GM18907 (cell line): ENCODE measurements at regions not wholly inside any gene's neighbourhood (a gene's known extent, or its start where the extent isn't known, plus 50 kb on each side); places are given as distances from the start of the nearest gene placed in this dataset.

ENCODE experiments used
- ATAC-seq: cut with Tn5 transposase; IDR thresholded peaks from one replicate; pipeline ENCODE4 v1.9.1; 2021; ENCODE audit warnings: mild to moderate bottlenecking, moderate library complexity; ENCODE audit not compliant: unreplicated experiment

DNA sequence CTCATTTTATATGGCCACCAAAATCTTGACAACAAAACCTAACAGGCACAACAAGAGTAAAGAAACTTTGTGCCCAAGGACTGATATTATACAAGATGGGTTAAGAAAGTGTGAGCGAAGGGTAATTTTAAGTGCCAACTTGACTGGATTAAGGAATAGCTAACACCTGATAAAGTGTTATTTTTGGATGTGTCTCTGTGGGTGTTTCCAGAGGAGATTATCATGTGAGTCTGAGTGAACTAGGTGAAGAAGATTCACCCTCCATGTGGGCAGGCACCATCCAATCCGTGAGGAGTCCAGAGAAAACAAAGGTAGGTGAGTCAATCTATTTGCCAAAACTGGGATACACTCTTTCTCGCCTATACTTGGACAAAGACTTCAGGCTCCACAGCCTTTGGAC, 461.6 kb downstream of the ETS1 start:
- no peak for ATAC-seq

DNA sequence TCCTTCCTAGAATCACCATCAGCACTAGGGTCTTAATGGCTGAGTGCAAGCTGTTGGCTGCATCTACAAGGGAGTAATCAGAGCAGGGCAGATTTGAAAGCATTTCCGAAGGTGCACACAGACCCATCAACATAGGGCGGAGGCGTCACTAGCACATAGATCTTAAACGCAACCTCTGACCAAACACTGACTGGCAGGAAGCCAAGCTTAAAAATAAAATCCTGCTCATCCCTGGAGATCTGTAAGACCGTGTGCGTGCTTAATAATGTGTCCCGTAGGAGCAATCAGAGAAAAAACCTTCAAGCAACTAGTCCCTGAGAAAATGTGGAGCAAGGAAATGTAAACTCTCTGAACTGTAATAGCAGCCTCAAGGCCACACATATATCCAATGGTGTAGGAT, 470.5 kb downstream of the ETS1 start:
- ATAC-seq = no peak

DNA sequence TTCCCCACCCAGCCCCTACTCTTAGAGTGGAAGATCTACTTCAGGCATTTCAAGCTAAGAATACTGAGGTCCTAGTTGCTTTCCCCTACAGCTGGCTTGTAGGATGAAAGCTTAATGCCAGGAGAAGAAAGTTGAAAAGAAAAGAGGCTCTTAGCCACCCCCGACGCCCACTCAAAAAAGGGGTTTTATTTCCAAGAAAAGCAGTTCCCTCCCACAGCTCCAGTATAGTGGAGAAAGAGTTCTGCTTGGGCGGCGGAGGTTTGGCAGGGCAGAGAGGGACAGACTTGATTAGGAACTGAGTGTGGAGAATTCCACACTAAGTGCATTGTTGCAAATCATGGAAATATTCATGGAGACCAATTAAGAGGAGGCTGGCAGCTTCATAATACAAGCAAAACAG, 470.9 kb downstream of the ETS1 start:
- ATAC-seq = no peak

DNA sequence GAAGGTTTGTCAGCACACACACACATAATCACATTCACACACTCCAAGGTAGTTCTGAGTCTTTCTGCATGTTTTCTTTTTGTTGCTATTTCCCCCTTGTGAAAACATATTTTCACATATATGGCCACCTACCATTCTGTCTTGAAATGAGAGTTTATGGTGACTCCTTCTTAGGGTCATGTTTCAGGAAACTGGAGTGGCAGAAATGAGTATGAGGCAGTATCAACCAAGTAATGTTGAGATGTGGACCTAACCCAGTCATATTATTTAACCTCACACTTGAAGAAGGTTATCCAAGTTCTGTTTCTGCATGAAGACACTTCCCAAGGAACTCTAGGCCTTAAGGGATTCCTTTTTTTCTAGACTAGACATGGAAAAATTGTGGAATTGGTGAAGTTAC, 481.4 kb downstream of the ETS1 start:
- ATAC-seq = no peak

DNA sequence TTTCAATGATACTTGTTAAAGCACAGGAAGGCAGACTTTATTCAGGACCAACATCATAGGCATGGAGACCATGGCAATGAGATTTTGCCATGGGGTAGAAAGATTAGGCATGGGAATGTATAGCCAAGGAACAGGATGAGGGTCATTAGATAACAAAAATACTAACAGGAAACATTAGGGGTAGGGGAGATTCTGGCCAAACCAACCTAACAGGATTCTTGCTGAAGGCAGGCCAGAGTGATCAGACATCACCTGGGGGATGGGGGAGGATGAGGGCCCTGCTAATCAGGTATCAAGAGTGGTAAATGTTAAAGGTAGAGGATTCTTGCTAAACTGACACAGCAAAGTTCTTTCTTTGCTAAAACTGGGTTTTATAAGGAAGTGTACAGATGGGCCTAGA, 481.8 kb downstream of the ETS1 start:
- ATAC-seq = no peak

DNA sequence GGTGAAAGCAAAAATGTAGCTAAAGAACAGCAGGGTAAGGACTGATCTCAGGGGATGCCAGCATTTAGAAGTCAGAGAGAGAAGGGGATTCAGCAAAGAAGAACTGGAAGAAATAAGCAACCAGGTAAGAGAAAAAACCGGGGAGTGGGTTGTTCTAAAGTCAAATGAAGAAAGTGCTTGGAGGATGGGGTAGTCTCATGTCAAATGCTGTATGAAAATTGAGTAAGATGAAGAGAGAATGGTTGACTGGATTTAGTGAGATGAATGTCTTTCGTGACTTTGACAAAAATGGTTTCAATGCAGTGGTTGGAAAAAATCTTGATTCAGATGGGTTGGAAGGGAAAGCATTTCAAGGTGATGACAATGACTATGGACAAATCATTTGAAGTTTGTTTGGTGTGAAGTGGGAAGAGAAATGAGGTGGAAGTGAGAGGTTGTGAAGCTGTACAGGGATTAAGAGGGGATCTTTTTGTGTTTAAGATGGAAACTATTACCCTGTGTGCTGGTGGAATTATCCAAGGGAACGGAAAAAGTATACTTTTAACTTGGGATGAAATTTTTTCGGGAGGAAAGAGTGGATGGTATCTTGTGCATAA, 484.0 kb downstream of the ETS1 start:
- ATAC-seq = no peak

DNA sequence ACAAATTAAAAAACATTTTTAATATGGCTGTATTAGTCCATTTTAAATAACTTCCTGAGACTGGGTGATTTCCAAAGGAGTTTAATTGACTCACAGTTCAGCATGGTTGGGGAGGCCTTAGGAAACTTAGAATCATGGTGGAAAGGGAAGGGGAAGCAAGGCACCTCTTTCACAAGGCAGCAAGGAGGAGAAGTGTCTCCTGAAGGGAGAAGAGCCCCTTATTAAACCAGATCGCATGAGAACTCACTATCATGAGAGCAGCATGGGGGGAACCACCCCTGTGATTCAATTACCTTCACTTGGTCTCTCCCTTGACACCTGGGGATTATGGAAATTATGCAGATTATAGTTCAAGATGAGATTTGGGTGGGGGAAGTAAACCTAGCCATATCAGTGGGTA, 488.6 kb downstream of the ETS1 start:
- no peak for ATAC-seq

DNA sequence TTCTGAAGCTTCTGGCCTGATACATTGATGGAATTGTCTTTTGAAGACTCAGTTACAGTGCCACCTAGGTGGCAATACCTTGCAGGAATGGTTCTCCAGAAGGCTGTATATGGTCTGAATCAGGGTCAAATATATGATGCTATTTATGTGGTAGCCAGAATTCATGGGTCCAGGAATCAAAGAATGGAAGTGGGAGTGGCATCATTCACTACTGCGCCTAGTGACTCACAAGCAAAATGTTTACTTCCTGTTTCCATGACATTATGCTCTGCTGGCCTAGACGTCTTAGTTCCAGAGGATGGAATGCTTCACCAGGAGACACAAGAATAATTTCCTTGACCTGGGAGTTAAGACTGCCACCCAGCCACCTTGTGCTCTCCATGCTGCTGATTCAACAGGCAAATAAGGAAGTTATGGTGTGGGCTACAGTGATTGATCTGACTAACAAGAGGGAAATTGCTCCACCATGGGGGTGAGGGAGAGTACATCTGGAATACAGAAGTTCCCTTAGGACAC, 491.8 kb downstream of the ETS1 start:
- no peak for ATAC-seq

DNA sequence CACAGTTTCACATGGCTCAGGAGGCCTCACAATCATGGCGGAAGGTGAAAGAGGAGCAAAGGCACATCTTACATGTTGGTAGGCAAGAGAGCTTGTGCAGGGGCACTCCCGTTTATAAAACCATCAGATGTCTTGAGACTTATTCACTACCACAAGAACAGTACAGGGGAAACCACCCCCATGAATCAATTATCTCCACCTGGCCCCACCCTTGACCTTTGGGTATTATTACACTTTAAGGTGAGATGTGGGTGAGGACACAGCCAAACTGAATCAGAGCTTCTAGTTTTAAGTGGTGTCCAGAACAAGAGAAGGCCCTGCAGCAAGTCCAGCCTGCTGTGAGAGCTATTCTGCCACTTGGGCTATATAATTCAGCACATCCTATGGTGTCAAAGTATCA, 493.7 kb downstream of the ETS1 start:
- ATAC-seq = no peak

DNA sequence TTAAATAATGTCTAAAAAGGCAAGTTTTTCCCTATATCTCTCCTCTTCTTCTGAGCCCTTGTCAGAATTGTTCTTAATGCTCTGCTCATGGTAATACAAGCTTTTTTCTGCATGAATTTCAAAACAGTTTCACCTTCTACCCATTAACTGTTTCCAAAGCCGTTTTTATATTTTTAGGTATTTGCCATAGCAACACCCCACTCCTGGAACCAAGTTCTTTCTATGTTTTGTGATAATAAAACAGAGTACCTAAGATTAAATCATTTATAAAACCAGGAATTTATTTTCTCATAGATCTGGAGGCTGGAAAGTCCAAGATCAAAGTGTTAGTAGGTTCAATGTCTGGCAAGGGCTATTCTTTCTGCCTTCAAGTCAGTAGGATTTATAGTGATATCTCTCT, 497.4 kb downstream of the ETS1 start:
- no peak for ATAC-seq

DNA sequence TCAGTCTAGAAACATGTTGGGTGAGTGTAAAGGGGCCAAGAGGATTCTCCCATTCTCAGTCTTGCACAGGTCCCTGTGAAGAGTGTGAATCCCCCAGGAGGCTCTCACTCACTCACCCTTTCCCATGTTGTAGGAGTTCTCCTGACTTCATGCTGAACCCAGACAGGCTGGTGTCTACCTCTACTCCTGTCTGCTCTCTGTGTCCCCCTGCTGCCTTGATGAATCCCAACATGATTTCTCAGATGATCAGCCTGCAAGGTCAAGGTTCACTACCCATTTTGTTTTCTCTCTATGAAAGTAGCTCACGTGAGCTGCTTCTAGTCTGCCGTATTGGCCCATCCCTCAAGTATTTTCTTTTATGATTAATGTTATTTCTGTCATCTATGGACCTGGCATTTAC, 500.6 kb downstream of the ETS1 start:
- ATAC-seq = no peak

DNA sequence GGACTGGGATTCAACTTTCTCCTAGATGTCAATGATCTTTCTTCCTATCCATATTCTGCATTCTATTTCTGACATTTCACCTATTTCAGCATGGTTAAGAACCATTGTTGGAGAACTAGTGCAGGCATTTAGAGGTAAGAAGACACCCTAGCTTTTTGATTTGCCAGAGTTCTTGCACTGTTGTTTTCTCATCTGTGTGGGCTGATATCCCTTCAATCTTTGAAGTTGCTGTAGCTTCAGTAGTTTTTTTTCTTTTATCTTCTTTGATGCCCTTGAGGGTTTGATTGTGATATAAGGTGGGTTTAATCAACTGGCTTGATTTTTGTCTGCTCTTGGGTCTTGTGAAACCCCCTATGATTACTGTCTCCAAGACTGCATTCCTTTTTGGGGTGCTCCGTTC, 502.1 kb downstream of the ETS1 start:
- ATAC-seq = no peak

DNA sequence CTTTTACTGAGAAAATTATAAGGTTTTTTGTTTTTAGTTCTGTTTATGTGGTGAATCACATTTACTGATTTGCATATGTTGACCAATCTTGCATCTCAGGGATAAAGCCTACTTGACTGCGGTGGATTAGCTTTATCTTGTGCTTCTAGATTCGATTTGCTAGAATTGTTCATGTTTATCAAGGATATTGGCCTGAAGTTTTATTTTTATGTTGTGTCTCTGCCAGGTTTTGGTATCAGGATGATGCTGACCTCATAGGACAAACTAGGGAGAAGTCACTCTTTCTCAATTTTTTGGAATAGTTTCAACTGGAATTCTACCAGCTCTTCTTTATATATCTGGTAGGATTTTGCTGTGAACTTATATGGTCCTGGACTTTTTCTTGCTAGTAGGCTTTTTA, 504.8 kb downstream of the ETS1 start:
- no peak for ATAC-seq

DNA sequence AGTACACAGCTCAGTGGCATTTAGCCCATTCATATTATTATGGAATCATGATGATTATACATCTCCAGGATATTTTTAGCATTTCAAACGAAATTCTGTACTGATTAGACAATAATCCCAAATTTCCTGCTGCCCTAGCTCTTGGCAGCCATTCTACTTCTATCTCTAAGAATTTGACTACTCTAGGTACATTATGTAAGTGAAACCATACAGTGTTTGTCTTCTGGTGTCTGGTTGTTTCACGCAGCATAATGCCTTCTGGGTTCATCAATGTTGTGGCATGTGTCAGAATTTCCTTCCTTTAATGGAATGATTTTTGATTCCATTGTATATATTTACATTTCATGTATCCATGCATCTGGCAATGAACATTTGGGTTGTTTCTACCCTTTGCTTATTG, 517.7 kb downstream of the ETS1 start:
- no peak for ATAC-seq

DNA sequence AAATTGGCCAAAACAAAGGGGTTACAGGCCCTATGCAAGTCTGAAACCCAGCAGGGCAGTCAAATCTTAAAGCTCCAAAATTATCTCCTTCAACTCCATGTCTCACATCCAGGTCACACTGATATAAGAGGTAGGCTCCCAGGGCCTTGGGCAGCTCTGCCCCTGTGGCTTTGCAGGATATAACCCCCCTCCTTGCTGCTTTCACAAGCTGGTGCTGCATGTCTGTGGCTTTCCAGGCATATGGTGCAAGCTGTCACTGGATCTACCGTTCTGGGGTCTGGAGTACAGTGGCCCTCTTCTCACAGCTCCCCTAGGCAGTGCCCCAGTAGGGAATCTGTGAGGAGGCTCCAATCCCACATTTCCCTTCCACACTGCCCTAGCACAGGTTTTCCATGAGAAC, 519.6 kb downstream of the ETS1 start:
- no peak for ATAC-seq

DNA sequence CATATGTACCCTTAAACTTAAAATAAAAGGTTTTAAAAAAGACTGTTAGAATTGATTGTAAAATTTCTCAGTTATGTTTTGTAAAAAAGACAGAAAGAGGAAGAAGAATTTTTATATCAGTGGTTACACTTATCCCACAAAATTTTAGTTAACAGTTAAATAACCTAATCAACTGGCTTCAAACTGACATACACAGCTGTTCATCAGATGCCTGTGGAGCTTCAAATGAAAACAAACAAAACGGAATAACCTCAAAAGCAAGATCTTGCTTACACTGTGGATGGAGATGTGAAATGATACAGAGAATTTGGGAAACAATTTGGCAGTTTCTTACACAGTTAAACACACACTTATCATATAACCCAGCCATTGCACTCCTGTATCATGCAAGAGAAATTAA, 521.0 kb downstream of the ETS1 start:
- ATAC-seq = no peak

DNA sequence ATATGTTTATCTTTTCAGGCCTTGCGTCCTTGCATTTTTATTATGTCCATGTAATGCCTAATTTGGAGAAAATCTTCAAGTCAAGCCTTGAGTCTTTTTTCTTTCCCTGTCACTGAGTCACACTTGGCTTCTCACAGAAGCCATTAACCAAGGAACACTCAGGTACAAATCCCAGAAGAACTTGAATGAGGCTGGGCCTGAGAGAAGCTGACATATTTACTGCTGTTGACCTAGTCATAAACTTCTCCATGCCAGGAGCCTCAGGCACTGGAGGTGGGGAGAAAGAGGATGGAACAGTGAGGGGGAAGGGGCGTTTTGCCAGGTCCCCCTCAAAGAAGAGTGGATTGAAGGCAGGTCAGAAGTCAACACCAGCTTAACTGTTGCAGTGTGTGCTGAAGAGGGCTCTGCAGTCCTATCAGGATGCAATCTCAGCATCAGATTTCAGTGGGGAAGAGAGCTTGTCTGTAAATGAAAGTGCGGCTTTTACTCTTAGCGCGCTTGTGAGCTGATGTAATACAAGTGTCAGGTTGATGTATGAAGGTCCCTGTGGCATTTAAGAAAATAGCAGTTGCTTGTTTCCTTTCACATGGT, 526.0 kb downstream of the ETS1 start:
- no peak for ATAC-seq

DNA sequence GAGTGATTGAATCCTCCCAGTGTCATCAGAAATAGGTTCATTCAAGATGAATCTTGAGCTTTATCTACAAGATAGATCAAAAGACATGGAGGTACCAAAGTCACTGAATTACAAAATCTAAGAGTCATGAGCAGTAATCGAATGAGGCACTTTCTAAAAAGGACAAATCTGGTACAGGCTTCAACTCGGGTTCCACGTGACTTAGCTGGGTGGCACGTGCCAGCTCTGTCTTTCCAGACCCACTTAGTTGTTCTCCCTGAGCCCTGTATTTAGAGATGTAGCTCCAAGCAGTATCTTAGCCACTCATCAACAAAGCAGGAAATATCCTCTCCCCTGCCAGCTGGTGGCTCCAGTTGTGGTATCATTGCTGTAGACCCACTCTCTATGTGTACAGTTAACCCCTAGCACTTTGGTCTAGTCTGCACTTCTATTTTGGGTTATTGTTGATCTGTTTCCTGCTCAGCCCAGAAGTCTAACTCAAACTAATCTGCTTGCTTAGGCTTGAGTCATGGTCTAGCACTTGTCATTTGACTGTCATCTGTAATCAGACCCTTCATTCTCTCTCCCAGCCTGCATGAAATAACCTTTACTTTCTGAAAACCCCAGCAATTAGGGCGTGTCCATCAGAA, 528.7 kb downstream of the ETS1 start:
- ATAC-seq = no peak

DNA sequence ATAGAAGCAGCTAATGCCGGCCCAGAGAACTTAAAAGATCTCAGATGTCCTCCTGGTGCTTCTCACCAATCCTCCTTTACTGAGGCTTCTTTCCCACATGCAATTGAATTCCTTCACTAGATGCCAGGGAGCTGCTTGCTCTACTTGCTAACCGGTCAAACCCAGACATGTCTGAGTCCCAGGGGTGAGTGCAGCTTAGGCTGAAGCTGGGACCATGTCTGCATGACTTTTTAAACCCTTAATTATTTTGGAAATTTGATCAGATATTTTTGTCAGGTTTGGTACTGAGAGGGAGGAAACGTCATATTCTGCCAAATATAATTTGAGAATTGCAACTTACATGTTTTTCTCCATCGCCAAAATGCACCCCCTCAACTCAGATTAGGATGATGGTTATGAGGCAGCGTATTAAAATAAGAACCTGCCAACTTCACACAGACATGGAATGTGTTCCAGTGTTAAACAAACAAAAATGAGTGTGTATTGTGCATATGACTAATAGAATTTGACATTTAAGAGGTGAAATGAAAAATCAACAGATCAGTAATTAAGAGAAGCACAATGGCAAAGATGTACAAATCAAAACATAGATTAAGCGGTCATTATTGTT, 529.5 kb downstream of the ETS1 start:
- ATAC-seq = no peak

DNA sequence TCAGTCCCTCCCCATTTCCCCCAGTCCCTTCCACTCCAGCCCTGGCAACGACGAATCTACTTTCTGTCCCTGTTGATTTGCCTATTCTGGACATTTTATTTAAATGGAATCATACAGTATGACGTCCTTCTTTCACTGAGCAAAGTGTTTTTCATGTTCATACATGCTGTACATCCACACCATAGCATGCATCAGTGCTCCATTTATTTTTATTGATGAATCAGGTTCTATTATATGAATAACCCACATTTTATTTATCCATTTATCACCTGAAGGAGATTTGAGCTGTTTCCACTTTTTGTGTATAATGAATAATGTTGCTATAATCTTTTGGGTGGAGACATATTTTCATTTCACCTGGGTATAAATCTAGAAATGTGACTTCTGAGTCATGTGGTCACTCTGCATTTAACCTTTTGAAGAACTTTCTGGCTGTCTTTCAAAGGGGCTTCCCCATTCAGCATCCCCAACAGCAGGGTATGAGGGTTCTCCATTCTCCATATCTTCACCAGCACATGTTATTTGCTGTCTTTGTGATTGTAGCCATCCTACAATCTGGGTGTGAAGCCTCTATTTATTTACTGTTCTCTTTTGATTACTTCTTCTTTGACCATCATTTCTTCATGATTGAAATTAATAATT, 531.7 kb downstream of the ETS1 start:
- no peak for ATAC-seq

DNA sequence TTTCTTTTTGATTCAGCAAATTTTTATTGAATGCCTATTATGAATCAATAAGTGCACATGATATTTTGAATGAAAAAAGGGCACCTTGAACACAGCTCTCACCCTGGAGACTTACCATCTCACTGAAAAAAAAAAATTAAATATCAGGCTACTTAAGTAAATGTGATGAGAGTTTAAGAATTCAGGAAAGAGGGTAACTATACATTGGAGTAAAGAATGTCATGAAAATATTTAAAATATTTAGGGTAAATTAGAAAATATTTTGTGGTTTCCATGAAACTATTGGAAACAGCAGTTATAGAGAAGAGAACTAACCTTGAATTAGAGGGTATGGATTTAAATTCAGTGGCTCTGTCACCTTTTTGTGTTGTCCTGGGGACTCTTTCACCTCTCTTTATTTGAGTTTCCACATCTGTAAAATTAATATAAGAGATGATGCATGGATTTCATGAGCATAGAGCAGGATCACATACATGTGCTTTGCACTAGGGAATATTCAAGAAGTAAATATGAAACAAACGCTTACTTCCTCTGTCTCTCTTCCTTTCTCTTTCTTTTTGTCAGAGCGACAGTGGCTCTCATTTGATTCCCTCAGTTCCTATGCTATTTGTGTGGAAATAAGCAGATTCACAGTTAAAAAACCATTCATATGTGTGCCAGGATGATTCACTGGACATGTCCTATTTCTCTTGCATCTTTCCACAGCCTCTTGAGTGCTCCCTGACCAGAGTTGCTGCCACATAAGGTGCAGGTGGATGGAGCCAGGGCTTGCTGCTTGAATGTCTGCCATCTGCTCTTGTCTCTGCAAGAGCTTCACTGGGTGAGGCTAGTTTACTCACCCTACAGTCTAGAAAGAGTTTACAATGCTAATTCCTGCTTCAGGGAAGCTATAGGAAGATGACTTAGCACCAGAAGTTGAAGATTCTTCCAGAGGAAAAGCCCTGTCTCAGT, 533.1 kb downstream of the ETS1 start:
- peak; percentile 76 for ATAC-seq
